ENCODE measurements at regions not wholly inside any gene's neighbourhood (a gene's known extent, or its start where the extent isn't known, plus 50 kb on each side); places are given as distances from the start of the nearest gene placed in this dataset.

GRCh38 chr6:74768738-74769137, 437.1 kb downstream of the COL12A1 start:
- TF ChIP-seq, protein P1, sequence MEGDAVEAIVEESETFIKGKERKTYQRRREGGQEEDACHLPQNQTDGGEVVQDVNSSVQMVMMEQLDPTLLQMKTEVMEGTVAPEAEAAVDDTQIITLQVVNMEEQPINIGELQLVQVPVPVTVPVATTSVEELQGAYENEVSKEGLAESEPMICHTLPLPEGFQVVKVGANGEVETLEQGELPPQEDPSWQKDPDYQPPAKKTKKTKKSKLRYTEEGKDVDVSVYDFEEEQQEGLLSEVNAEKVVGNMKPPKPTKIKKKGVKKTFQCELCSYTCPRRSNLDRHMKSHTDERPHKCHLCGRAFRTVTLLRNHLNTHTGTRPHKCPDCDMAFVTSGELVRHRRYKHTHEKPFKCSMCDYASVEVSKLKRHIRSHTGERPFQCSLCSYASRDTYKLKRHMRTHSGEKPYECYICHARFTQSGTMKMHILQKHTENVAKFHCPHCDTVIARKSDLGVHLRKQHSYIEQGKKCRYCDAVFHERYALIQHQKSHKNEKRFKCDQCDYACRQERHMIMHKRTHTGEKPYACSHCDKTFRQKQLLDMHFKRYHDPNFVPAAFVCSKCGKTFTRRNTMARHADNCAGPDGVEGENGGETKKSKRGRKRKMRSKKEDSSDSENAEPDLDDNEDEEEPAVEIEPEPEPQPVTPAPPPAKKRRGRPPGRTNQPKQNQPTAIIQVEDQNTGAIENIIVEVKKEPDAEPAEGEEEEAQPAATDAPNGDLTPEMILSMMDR (IDR thresholded peaks at IDR 0.05) = no peak
- Histone ChIP-seq H3K4me3 (ENCODE audit: low read depth in 1 of 2, low read length in 1 of 2) (no peak overlapping the region), H3K4me1 (ENCODE audit: control insufficient read depth in 1 of 2, insufficient read depth in 1 of 2, low read depth in 1 of 2, low read length in 1 of 2) (no peaks in the 10 kb centered on the region), H3K27me3 (no peaks in the 10 kb centered on the region), H3K27ac (no peak overlapping the region), H3K36me3 (no peaks in the 10 kb centered on the region), H3K9me3 (no peaks in the 10 kb centered on the region)

DNA sequence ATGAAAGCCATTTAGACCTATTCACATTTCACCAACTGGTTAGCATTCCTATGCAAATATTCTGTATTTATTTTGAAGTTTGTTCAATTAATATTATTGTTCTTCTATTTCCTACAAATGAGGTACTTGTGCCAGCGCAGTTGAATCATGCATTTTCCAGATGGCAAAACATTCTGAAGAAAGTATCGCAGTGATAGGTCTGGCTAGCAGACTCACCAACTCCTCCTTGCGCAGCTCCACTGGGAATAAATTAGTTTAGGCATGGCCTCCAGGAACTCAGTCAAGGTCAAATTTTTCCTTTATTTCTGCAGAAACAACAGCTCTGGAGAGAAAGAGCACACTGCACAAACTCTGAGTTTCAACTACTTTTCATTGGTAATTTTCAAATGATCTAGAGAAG, 437.7 kb downstream of the COL12A1 start:
- H3K4me1 ChIP-seq (ENCODE audit: control insufficient read depth in 1 of 2, insufficient read depth in 1 of 2, low read depth in 1 of 2, low read length in 1 of 2) = no peaks in the 10 kb centered on the region
- TF ChIP-seq, protein P1 (IDR thresholded peaks at IDR 0.05) = no peak
- no peak overlapping the region for H3K27ac ChIP-seq
- no peak overlapping the region for H3K4me3 ChIP-seq (ENCODE audit: low read depth in 1 of 2, low read length in 1 of 2)
- H3K27me3 ChIP-seq = no peaks in the 10 kb centered on the region
- H3K9me3 ChIP-seq = no peaks in the 10 kb centered on the region
- H3K36me3 ChIP-seq = no peaks in the 10 kb centered on the region

GRCh38 chr6:74765486-74765885, 440.4 kb downstream of the COL12A1 start:
- no peaks in the 10 kb centered on the region for H3K27me3 ChIP-seq
- no peak overlapping the region for H3K4me3 ChIP-seq (ENCODE audit: low read depth in 1 of 2, low read length in 1 of 2)
- no peaks in the 10 kb centered on the region for H3K36me3 ChIP-seq
- H3K4me1 ChIP-seq (ENCODE audit: control insufficient read depth in 1 of 2, insufficient read depth in 1 of 2, low read depth in 1 of 2, low read length in 1 of 2) = no peaks in the 10 kb centered on the region
- H3K27ac ChIP-seq = no peak overlapping the region
- TF ChIP-seq, protein P1 (IDR thresholded peaks at IDR 0.05) = no peak
- no peaks in the 10 kb centered on the region for H3K9me3 ChIP-seq

GRCh38 chr6:74764486-74764885, 441.4 kb downstream of the COL12A1 start:
- no peak overlapping the region for H3K27ac ChIP-seq
- no peak overlapping the region for H3K4me3 ChIP-seq (ENCODE audit: low read depth in 1 of 2, low read length in 1 of 2)
- no peaks in the 10 kb centered on the region for H3K9me3 ChIP-seq
- no peaks in the 10 kb centered on the region for H3K4me1 ChIP-seq (ENCODE audit: control insufficient read depth in 1 of 2, insufficient read depth in 1 of 2, low read depth in 1 of 2, low read length in 1 of 2)
- no peaks in the 10 kb centered on the region for H3K27me3 ChIP-seq
- TF ChIP-seq, protein P1 (IDR thresholded peaks at IDR 0.05) = no peak
- H3K36me3 ChIP-seq = no peaks in the 10 kb centered on the region

- Histone ChIP-seq H3K27ac (no peak overlapping the region), H3K27me3 (no peaks in the 10 kb centered on the region), H3K36me3 (no peaks in the 10 kb centered on the region), H3K4me3 (ENCODE audit: low read depth in 1 of 2, low read length in 1 of 2) (no peak overlapping the region), H3K9me3 (no peaks in the 10 kb centered on the region), H3K4me1 (ENCODE audit: control insufficient read depth in 1 of 2, insufficient read depth in 1 of 2, low read depth in 1 of 2, low read length in 1 of 2) (no peaks in the 10 kb centered on the region)
- TF ChIP-seq, protein P1 (IDR thresholded peaks at IDR 0.05) = no peak
These were observed 443.0 kb downstream of the COL12A1 start for GRCh38 chr6:74762841-74763240.

- no peaks in the 10 kb centered on the region for H3K27me3 ChIP-seq
- no peak overlapping the region for H3K4me3 ChIP-seq (ENCODE audit: low read depth in 1 of 2, low read length in 1 of 2)
- no peaks in the 10 kb centered on the region for H3K4me1 ChIP-seq (ENCODE audit: control insufficient read depth in 1 of 2, insufficient read depth in 1 of 2, low read depth in 1 of 2, low read length in 1 of 2)
- TF ChIP-seq, protein P1 (IDR thresholded peaks at IDR 0.05) = no peak
- H3K9me3 ChIP-seq = no peaks in the 10 kb centered on the region
- no peak overlapping the region for H3K27ac ChIP-seq
- no peaks in the 10 kb centered on the region for H3K36me3 ChIP-seq
These were observed 448.0 kb downstream of the COL12A1 start for GRCh38 chr6:74757813-74758212.
